NCI-H748 treated with DMSO at 0.1 percent for 48 hours (cell line): ENCODE measurements at regions not wholly inside any gene's neighbourhood (a gene's known extent, or its start where the extent isn't known, plus 50 kb on each side); places are given as distances from the start of the nearest gene placed in this dataset.

Experiments used
- DNase-seq: peaks from one replicate; lab custom pipeline; 2025; lab: John Stamatoyannopoulos, UW

- DNase-seq, result no peak
These were observed 118.2 kb downstream of the HSD17B3 start for GRCh38 chr9:96183751-96184150.

GRCh38 chr9:96178153-96178552 lies 123.8 kb downstream of the HSD17B3 start:
- DNase-seq, result no peak

GRCh38 chr9:96177719-96178028 lies 124.3 kb downstream of the HSD17B3 start:
- DNase-seq, result no peak

- DNase-seq, result no peak
These were observed 124.8 kb downstream of the HSD17B3 start for GRCh38 chr9:96177005-96177718.

- no peak for DNase-seq
These were observed 126.2 kb downstream of the HSD17B3 start for GRCh38 chr9:96175796-96176195.

GRCh38 chr9:96175001-96175400 lies 127.0 kb downstream of the HSD17B3 start:
- DNase-seq, result no peak

- no peak for DNase-seq
These were observed 127.6 kb downstream of the HSD17B3 start for GRCh38 chr9:96174371-96174770.

- no peak for DNase-seq
These were observed 128.3 kb downstream of the HSD17B3 start for GRCh38 chr9:96173640-96174039.

- DNase-seq, result no peak
These were observed 129.2 kb downstream of the HSD17B3 start for GRCh38 chr9:96172797-96173196.

- DNase-seq, result no peak
These were observed 130.2 kb downstream of the HSD17B3 start for GRCh38 chr9:96171728-96172127.

- DNase-seq, result no peak
These were observed 132.1 kb downstream of the HSD17B3 start for GRCh38 chr9:96169901-96170300.

GRCh38 chr9:96169484-96169883 lies 132.5 kb downstream of the HSD17B3 start:
- DNase-seq, result no peak

- DNase-seq, result no peak
These were observed 133.1 kb downstream of the HSD17B3 start for GRCh38 chr9:96168882-96169281.

GRCh38 chr9:96167011-96167410 lies 135.0 kb downstream of the HSD17B3 start:
- DNase-seq, result no peak

GRCh38 chr9:96164268-96164683 lies 137.7 kb downstream of the HSD17B3 start:
- DNase-seq, result no peak

GRCh38 chr9:96163712-96164111 lies 138.3 kb downstream of the HSD17B3 start:
- no peak for DNase-seq

- DNase-seq, result no peak
These were observed 138.8 kb downstream of the HSD17B3 start for GRCh38 chr9:96163161-96163560.

- DNase-seq, result no peak
These were observed 140.2 kb downstream of the HSD17B3 start for GRCh38 chr9:96161819-96162218.

GRCh38 chr9:96160866-96161265 lies 141.1 kb downstream of the HSD17B3 start:
- no peak for DNase-seq

- DNase-seq, result no peak
These were observed 141.8 kb downstream of the HSD17B3 start for GRCh38 chr9:96160168-96160567.

GRCh38 chr9:96159596-96159995 lies 142.4 kb downstream of the HSD17B3 start:
- DNase-seq, result no peak

- no peak for DNase-seq
These were observed 142.9 kb downstream of the HSD17B3 start for GRCh38 chr9:96158909-96159575.

- DNase-seq, result no peak
These were observed 143.8 kb downstream of the HSD17B3 start for GRCh38 chr9:96158147-96158546.

GRCh38 chr9:96157675-96158074 lies 144.3 kb downstream of the HSD17B3 start:
- DNase-seq, result no peak
